C4-2B (cell line): ENCODE measurements at regions not wholly inside any gene's neighbourhood (a gene's known extent, or its start where the extent isn't known, plus 50 kb on each side); places are given as distances from the start of the nearest gene placed in this dataset.

Experiments used
- H3K27ac ChIP-seq: fragments of 450-650 bp; 2 replicates; pipeline ENCODE4 v1.5.1; 2017
- ZFX ChIP-seq: fragments of 450-650 bp; IDR thresholded peaks from 2 replicates; pipeline ENCODE4 v1.6.1; 2017
- TF ChIP-seq, protein P1 (sequence below): fragments of 450-650 bp; conservative IDR thresholded peaks from 2 replicates; pipeline ENCODE4 v1.5.1; 2017; ENCODE audit warnings: mild to moderate bottlenecking

DNA sequence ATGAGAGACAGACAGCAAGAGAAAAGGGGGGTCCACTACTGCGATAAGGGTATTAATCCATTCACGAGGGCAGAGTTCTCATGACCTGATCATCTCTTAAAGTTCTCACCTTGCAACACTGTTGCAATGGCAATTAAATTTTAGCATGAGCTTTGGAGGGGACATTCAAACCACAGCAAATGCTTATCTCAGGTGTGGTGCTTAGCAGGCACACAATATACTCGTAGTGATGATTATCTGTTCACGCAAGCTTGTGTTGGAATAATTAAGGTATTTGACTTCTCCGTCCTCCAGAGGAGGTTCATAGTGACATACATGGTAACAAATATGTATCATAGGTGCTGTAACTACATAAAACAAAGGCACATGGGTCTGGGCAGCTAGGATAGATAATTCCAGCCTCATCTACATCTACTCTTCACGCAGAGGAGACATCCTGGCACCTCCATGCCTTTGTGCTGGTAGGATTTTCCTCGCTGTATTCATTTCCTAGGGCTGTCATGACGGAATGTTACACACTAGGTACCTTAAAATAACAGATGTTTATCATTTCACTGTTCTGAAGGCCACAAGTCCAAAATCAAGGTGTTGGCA lies 221.2 kb downstream of the RBM19 start:
- H3K27ac ChIP-seq = no peak overlapping the region
- TF ChIP-seq, protein P1, sequence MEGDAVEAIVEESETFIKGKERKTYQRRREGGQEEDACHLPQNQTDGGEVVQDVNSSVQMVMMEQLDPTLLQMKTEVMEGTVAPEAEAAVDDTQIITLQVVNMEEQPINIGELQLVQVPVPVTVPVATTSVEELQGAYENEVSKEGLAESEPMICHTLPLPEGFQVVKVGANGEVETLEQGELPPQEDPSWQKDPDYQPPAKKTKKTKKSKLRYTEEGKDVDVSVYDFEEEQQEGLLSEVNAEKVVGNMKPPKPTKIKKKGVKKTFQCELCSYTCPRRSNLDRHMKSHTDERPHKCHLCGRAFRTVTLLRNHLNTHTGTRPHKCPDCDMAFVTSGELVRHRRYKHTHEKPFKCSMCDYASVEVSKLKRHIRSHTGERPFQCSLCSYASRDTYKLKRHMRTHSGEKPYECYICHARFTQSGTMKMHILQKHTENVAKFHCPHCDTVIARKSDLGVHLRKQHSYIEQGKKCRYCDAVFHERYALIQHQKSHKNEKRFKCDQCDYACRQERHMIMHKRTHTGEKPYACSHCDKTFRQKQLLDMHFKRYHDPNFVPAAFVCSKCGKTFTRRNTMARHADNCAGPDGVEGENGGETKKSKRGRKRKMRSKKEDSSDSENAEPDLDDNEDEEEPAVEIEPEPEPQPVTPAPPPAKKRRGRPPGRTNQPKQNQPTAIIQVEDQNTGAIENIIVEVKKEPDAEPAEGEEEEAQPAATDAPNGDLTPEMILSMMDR = no peak

DNA sequence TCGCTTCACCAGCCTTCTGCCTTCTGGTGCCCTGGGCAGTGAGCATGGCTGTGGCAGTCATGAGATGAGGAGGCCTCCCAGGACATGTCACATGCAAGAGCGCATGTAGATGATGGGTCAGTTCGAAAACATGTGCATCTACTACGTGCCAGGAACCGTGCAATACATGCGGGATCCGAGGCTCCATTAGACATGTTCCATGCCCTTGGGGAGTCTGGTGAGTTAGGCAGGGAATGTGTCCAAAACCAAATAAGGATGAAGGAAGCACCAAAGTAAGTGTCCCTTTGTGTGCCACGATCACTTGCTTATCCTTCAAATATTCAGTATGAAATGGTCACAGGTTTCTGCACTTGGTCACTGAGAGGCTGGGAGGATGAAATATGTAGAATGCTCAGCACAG lies 223.3 kb downstream of the RBM19 start:
- no peak overlapping the region for H3K27ac ChIP-seq
- TF ChIP-seq ZFX = no peak
- TF ChIP-seq, protein P1 = no peak

GRCh38 chr12:113740699-113741098 lies 225.4 kb downstream of the RBM19 start:
- TF ChIP-seq, protein P1 = no peak
- TF ChIP-seq ZFX = no peak
- H3K27ac ChIP-seq = no peak overlapping the region

DNA sequence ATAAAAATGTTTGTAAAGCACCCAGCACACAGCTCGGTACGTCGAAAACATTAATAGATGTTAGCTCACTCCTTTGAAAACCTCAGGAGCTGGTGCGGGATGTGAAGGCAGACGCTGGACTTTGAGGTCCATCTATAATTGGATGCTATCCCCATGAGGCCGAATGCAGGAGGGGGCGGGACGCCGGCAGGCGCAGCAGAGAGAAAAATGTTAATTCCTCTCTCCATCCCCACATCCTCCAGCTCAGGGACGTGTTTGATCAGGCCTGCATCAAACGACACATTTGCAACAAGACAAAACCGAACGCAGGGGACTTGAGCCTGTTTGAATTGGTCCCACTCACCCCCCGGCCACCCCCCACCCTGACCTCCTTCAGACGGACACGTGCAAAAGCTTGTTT lies 231.0 kb downstream of the RBM19 start:
- TF ChIP-seq, protein P1 = no peak
- TF ChIP-seq ZFX = no peak
- H3K27ac ChIP-seq = no peak overlapping the region

DNA sequence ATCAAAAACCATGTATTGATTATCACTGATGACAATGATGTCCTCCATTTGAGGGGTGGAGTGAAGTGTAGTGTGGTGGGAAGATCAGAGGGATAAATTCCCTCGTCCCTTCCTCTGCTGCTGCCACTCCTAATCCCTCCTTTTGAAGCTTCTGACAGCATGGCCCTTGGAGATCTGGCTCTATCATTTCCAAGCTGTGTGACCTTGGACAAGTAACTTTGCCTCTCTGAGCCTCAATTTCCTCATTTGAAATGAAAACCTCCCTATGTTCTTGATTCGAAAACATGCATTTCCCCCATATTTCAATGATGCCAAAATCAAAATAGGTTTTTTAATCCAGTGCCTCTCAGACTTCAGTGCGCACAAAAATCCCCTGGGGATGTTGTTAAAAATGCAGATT lies 231.6 kb downstream of the RBM19 start:
- no peak for TF ChIP-seq ZFX
- TF ChIP-seq, protein P1 = no peak
- no peak overlapping the region for H3K27ac ChIP-seq

- H3K27ac ChIP-seq = no peak overlapping the region
- TF ChIP-seq ZFX = no peak
- TF ChIP-seq, protein P1 = no peak
Measured at GRCh38 chr12:113732916-113733315, 233.2 kb downstream of the RBM19 start.

- TF ChIP-seq ZFX = no peak
- H3K27ac ChIP-seq = no peak overlapping the region
Measured at GRCh38 chr12:113727651-113728061, 238.5 kb downstream of the RBM19 start.

GRCh38 chr12:113726254-113726819 lies 239.8 kb downstream of the RBM19 start:
- TF ChIP-seq, protein P1 = no peak
- TF ChIP-seq ZFX = no peak
- no peak overlapping the region for H3K27ac ChIP-seq
